ENCODE measurements at regions not wholly inside any gene's neighbourhood (a gene's known extent, or its start where the extent isn't known, plus 50 kb on each side); places are given as distances from the start of the nearest gene placed in this dataset.
"Not testable (repeated sequence)": the region's sequence is repeated elsewhere in the genome, so short reads cannot be mapped to it uniquely, and the experiment has no call there.

DNA sequence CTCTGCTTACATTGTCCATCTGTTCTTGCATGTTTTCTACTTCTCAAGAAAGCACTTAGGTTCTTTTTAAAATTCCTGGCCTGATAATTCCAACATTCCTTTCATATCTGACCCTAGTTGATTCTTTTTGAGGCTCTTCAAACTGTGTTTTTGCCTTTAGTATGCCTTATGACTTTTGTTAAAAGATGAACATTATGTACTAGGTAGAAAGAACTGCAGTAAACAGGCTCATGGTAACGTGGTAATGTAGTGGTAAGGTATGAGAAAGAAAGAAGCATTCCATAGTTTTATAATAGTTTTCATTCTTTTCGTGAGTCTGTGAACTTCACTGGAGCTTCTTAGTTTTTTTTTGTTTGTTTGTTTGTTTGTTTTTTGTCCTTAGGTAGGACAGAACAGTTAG lies 306.4 kb downstream of the MBD2 start:
- no peak for DNase-seq

DNA sequence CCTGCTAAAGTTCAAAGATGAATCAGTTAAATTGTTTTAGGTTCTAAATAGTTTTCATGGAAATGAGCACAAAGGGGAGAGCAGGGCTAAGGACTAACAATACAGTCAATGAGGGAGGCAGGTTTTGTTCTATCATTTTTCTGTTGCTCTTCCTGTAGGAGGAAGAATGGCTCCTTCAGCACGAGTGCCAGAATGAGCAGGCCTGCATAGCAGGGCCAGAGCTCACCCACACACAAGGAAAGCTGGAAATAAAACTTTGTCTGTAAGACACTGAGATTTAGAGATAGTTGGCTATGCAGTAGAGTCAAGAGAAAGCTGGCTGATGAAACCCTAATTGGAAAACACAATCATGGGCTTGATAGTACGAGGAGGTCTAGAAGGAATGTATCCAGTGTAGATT lies 313.3 kb downstream of the MBD2 start:
- no peak for DNase-seq

DNA sequence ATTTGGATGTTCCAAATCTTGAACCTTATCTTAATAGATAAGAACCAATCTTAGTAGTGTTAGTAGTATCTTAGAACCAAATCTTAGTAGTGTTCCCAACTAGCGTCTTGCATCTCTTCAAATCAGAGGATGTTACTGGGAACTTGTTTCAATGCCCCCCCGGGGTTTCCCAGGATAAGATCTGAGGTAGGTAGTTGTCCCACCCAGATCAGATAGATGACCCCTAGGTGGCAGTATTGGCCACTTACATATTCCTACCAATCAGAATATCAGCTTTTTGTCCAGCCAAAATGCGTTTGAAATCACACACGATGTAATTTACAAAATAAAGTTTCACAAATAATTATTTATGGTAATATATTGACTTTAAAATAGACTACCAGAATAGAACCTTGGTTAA lies 314.8 kb downstream of the MBD2 start:
- DNase-seq = peak; percentile 42

DNA sequence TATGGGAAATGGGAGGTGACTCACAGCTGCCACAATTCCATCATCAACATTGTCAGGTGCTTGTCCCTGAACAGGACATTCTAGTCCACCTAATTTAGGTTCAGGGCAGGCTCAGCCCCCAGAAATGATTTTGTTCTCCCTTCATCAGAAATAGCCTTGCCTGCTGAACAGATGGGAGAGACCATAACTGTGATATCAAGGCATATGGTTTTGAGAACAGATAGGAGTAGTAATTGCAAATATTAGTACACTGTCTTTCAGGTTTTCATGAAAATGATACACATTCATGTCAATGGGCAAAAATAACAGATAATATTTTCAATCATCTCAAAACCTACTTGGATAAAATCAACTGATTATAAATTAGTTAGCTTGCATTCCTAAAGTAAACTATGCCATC lies 316.5 kb downstream of the MBD2 start:
- no peak for DNase-seq

DNA sequence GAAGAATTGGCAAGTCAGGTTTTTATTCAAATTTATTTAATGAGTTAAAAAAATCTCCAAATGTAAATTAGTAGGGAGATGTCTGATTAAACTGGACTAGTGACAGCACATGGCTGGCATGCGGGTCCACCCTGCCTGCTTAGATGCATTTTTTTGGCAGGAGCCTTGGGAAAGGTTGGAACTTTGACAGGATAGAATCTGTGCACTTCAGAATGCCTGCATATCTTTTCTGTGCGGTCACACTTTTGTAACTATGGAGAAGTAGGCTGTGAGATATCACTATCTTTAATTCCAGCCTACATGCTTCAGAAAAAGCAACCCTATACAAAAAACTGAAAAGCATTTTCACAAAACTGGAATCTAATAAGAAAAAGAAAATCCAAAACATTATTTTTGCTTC lies 317.8 kb downstream of the MBD2 start:
- DNase-seq = no peak

DNA sequence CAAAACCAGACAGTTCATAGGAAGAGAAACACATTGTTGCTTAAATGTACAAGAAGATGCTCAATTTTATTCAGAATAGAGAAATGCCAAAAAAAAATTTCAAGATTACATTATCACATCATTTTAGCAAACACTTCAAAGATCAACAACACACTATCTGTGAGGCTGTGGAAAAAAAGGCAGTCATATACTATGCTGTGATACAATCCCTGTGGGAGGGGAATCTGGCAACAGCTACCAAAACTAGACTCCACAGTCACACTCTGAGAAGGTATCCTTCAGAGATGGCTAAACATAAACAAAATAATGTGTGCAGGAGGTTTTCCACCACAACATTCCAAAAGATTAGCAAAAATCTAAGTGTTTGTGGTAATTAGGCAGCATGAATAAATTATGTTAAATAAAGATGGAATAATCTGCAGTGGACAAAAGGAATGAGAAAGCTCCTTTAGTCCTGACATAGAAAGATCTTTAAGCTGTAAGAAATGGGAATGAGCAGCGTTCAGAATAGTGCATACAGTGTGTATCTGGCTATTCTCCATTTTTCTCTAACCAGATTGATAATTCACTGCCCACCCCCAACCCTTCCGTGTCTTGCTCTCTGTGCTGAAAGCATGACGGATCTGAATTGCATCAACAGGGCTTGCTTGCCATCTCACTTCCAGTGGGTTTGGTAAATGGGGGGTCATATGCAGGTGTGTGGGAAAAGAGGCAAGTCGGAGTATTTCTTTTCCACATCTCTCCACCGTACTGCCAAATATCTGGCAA lies 329.6 kb downstream of the MBD2 start:
- no peak for DNase-seq

DNA sequence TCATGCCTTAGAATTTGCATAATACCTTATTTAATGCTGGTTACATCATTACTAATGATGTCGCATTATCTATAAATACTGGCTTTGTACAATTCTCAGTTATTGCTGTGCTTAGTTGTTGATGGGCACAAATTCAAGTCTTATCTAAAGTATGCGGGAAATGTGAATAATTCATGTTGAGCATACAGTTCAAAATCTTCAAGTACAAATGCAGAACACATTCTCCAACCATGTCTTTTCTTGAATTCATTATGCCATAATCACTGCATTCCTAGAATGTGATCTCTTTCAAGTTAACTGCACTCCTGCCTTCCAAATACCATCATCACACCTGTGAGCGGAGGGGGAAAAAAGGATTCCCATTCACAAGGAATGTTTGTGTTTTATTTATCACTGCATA lies 337.0 kb downstream of the MBD2 start:
- DNase-seq = no peak

DNA sequence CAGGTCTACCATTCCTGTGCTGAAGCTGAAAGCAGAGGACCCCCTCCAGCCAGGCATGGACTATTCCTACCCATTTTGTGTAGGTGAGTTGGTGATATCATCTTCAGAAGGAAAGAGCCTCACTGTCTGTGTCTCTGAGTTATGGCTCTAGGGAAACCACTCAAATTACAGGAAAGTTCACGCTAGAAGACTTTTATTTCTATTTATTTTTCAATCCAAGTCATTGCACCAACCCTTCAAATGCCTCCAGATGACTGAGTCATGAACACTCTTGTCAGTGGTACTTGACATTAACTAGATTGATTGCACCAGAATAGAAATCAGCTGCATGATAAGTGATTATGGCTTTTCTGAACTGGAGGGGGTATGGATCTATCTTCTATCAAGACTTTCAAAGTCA lies 338.4 kb downstream of the MBD2 start:
- no peak for DNase-seq

DNA sequence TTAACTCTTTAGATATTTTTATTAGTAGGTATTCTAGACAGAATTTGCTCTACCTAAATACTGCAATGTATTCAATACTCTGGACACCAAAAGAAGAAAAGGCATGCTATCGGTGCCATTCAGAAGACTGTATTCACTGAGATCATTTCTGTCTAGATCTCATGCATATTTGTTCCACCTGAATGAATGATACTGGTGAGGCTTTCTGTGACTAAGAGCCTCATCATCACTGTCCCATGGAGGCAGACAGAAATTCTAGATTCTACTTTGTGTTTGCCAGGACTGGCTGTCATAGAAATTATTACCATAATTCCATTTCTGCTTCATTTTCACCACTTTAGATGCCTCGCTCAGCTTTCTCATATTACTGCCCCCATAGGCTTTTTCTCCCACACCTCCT lies 340.7 kb downstream of the MBD2 start:
- no peak for DNase-seq

DNA sequence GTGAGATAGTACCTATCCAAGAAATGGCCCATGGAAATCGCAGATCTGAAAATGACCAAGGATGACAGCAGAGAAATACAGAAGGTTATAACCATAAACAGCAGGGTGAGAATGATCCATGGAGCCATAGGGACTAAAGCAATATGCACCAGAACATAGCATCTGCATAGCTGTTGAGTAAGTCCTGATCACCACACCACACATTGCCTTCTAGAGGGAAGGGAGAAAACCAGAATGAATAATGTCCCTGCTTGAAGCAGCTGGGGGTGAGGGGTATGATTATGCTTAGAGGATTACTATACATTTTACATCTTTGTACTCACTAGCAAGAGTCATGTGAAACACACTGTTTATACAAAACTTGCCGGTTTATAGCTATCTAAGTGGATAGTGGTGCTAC lies 350.4 kb downstream of the MBD2 start:
- no peak for DNase-seq

DNA sequence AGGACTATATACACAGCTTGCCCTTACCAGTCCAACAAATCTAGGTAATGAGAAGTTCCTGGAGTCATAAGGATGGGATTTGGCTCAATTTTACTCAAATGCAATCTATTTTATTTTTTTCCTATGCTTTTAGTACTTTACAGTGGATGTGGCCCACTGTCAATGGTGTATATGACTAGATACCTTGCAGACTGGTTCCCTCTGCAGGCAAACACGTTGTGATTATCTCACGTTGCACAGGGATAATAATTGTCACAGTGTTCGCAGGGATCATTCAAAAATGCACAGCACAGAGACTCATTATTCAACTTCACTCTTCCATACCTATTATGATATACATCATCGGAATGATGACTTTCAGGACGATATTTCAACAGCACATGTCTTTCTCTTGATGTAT lies 359.7 kb downstream of the MBD2 start:
- DNase-seq = no peak

DNA sequence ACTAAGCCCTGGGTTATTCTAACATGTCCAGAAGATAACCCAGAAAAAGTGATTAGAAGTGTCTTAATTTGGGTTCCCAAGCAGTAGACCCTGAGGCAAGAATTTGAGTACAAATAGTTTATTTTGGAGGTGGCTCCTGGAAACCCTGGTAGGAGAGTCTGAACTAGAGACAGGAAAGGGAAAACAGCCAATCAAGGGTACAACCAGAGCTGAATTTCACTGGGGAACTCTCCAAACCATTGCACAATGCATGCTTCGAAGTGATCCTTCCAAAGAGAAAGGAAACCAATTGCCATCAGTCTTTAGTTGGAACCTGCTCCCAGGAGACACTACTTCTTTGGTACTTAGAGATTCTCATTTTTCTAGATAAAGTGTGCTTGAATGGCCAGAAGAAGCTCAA lies 361.5 kb downstream of the MBD2 start:
- no peak for DNase-seq

DNA sequence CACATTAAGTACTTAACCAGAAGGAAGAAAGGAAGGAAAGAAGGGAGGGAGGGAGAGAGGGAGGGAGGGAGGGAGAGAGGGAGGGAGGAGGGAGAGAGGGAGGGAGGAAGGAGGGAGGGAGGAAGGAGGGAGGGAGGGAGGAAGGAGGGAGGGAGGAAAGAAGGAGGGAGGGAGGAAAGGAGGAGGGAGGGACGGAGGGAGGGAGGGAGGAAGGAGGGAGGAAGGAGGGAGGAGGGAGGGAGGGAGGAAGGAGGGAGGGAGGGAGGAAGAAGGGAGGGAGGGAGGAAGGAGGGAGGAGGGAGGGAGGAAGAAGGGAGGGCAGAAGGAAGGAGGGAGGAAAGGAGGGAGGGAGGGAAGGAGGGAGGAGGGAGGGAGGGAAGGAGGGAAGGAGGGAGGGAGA lies 363.3 kb downstream of the MBD2 start:
- DNase-seq = no peak

DNA sequence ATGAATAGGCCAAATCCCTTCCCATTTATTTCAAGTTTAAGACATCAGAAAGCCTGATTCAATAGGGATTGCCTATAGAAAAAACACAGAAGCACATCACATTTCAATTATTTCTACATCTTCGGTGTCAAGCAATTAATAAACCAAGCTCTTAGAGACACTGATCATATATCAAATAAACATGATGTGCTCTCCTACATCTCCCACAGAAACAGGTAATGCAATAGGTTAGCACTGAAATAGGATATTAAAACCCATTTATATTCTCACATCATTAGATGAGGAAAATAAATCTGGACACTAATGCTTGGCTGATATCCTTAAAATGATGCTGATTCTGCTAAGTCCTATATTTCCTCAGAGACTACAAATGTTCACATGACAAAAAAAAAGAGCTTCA lies 364.7 kb downstream of the MBD2 start:
- DNase-seq = no peak

DNA sequence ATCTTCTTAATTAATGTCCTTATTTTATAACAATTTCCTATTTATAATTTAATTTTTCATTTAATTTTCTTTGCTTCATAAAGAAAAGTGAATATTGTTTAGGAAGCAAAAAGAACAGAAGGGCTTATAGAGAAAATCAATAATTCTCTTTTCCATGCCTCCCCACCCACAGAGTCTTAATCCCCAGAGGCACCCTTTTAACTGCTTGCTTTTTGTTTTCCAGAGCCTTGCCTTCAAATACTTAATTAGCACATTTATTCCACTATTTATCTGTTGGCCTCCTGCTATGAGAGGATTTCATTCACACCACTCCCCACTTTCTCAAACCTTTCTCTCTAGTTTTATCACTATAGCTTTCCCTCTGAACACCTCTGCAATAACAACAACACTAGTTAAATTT lies 373.6 kb downstream of the MBD2 start:
- DNase-seq = no peak

DNA sequence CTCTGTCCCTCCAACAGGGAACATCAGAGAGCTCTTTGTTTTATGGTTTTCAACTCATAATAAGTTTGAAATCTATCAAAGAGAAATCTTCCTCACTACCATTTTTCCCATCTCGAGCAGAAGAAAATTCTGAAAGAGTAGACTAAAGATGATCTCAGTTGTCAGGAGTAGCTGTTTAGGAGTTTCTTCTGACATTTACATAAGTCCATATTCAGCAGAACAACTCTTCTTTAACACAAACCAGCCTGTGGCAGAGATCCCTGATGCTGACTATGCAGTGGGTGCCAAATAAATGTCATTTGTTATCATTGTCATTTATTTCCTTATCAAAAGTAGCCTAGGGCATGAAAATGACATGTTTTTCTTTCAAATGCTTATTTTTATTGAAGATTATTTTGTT lies 380.7 kb downstream of the MBD2 start:
- DNase-seq = no peak

DNA sequence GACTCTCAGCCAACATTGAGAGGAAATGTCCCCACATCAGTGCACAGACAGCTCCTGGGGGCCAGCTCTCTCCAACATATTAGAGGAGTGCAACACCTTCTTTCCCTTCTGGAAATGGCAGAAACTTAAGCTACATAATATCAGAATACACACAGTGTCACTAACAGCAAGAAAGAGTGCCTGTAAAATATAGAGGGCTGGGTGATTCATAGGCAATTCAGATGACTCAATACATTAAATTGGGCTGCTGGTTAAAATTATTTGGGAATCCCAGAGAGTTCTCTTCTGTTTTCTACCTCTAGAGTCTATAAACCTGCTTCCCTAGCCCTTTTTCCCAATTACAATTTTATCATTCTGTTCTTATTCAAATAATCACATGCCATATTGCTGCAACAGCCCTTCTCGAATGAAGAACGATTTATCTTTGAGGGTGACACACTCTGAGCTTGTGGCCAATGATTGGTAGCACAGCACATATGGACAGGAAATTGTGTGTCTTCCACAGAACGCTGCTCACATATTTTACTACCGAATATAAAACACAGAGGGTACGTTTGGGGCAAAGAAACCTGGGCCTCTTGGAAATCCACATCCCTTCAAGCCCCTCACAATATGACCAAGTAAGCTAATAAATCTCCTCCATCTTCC lies 381.2 kb downstream of the MBD2 start:
- DNase-seq = no peak

DNA sequence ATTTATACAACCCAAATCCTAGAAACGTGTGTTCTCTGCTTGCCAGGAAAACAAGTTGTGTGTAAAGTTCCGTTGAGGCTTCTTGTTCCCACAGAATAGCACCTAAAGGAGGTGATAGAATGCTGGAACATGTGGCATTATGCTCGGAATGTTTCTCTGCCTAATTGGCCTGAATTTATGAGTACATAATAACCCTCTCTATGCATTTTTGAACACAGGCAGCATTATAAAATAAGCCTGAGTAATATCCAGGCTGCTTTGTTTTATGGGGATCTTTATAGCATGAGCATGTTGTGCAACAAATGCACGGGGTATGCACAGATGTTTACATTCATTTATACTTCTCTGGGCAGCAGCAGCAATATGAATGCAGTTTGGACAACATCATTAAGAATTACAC lies 385.7 kb downstream of the MBD2 start:
- no peak for DNase-seq

DNA sequence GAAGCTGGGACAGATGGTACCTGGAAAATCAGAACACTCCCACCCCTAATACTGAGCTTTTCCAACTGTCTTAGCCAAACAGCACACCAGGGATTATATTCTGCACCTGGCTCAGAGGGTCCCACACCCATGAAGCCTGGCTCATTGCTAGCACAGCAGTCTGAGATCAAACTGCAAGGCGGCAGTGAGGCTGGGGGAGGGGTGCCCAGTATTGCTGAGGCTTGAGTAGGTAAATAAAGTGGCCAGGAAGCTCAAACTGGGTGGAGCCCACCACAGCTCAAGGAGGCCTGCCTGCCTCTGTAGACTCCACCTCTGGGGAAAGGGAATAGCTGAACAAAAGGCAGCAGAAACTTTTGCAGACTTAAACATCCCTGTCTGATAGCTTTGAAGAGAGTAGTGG lies 403.3 kb downstream of the MBD2 start:
- DNase-seq = not testable (repeated sequence)

DNA sequence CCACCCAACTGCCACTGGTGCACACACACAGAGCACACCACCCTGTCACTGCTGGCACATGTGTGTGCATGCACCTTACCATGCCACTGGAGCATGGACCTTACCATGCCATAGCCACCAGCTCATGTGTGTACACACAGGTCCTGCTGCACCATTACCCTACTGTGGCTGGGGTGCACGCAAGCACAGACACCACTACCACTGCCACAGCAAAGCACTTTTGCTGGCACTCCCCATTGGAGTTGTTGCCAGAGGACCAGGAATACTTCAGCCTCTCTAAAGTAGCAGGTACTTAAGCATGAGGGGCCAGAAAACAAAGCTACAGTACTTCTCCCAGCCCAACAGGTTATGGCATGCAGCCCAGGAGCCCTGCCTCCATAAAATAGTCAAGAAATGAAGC lies 404.8 kb downstream of the MBD2 start:
- DNase-seq = no peak

DNA sequence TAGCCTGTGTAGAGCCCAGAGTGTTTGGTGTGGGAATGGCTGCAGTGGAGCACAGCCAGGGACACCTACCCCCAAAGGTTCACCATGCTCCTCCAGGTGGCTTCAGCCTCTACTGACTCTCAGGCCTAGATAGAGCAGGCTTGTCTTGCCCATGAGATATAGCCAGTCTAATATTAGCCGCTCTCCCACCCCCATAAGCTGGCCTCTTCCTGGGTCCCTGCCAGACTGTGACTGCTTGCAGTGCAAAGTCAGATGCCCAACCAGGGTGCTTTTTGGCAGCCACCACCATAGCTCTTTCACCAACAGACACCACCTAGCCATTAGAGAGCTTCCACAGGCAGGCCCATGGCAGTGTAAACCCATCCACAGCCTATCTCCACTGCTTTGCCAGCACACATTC lies 405.3 kb downstream of the MBD2 start:
- DNase-seq = no peak

DNA sequence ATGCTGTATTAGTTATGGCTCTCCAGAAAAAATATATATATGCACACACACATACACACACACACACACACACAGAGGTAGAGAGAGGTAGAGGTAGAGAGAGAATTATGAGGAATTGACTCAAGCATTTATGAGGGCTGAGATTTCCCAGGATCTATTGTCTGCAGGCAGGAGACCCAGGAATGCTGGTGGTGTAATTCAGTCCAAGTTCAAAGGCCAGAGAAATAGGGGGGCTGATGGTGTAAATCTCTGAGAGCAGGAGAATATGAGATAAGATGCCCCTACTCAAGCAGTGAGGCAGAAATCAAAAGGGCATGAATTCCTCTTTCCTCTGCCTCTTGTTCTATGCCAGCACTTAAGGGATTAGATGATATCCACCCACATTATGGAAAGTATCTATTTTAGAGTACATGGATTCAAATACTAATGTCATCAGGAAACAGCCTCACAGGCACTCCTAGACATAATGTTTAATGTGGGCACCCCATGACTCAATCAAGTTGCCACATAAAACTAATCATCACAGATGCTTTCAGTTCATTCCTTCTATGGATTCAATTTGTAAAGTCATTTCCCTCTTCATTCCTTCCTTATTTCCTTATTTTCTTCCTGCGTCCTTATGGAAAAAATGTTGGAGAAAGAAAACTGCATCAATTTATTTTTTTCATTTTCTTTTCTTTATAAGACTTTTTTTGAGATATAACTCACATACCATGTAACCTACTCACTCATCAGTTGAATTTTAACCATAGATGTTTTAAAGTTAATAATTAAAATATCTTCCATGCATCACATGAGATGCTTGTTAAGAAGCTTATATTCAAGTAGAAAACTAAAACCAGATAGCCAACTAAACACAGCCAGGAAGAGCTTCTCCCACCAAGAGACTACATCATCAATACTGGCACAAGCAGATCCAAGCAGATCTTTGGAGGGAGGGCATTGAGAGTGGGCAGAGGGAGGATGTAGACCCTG lies 406.2 kb downstream of the MBD2 start:
- DNase-seq = no peak

DNA sequence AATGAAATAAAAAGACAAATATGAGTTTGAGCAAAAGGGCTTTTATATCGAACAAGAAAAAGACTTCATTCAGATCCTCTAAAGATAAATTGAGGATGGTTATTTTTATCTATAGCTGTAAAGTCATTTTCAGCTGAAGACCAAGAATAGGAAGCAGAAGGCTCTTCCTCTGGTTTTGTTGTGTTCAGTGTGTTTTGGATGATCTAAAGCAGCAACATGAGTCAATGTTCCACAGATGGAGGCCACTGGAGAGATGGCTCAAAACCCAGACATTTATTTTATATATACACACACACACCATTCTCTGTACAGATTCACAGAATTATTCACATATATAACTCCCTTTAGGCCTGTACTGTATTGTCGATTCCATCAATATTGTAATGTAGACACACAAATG lies 424.3 kb downstream of the MBD2 start:
- no peak for DNase-seq

DNA sequence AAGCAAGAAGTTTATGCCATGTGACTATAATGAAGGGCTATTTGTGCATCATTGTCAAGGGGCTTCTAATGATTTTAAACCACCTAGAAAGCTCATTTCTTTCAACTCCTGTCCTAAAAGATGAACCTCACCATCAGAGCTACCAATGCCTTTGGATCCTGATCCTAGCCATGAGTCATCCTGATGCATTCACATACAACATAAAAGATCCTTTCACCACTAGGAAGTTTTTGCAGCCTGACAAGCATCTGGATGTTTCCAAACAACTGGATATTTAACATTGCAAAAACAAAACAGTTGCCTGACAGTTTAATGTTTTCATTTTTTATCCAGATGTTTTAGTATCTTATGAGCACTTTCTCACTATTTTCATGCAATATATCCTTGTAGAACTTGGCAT lies 425.3 kb downstream of the MBD2 start:
- DNase-seq = no peak

Data from hematopoietic multipotent progenitor cell treated with erythropoietin and hydrocortisone succinate and interleukin-3 and kit ligand, for 6 days (in vitro differentiated cells).